ENCODE measurements at regions not wholly inside any gene's neighbourhood (a gene's known extent, or its start where the extent isn't known, plus 50 kb on each side); places are given as distances from the start of the nearest gene placed in this dataset.

GRCh38 chr2:196318517-196319377, 147.4 kb upstream of the STK17B start:
- Mint-ChIP-seq H3K4me1 (no peaks in the 10 kb centered on the region), H3K36me3 (no peaks in the 10 kb centered on the region), H3K27ac (no peak overlapping the region), H3K27me3 (ENCODE audit: low read depth in 2 of 2) (peaks cover 5 to 22% of the 10 kb centered on the region in 2 donors), H3K4me3 (no peak overlapping the region), H3K9me3 (no peaks in the 10 kb centered on the region)
- Histone ChIP-seq H3K27me3 (ENCODE audit: control insufficient read depth, insufficient read depth, low read length) (no peaks in the 10 kb centered on the region), H3K27ac (ENCODE audit: low read length) (no peak overlapping the region), H3K4me1 (ENCODE audit: control insufficient read depth, insufficient read depth, low read length) (no peaks in the 10 kb centered on the region), H3K36me3 (ENCODE audit: control insufficient read depth, insufficient read depth, low read length) (no peaks in the 10 kb centered on the region), H3K9me3 (ENCODE audit: control insufficient read depth, insufficient read depth, low read length) (no peaks in the 10 kb centered on the region), H3K4me3 (ENCODE audit: low read length) (no peak overlapping the region)
- 90% methylated on average over 24 of the region's 24 CpGs for WGBS (ENCODE audit: insufficient coverage)
- ATAC-seq (no peak), DNase-seq (no peak)
- TF ChIP-seq CTCF (IDR thresholded peaks at IDR 0.05): no peak
- intact Hi-C loops (cut with micrococcal nuclease): no loop called here

GRCh38 chr2:196322973-196323810, 151.8 kb upstream of the STK17B start:
- H3K36me3 Mint-ChIP-seq: no peaks in the 10 kb centered on the region
- Histone ChIP-seq H3K27ac (ENCODE audit: low read length) (no peak overlapping the region), H3K27me3 (ENCODE audit: control insufficient read depth, insufficient read depth, low read length) (no peaks in the 10 kb centered on the region), H3K4me3 (ENCODE audit: low read length) (no peak overlapping the region), H3K9me3 (ENCODE audit: control insufficient read depth, insufficient read depth, low read length) (no peaks in the 10 kb centered on the region), H3K36me3 (ENCODE audit: control insufficient read depth, insufficient read depth, low read length) (no peaks in the 10 kb centered on the region), H3K4me1 (ENCODE audit: control insufficient read depth, insufficient read depth, low read length) (no peaks in the 10 kb centered on the region)
- DNase-seq (no peak), ATAC-seq (no peak)
- no peak for TF ChIP-seq CTCF (IDR thresholded peaks at IDR 0.05)
- no peak overlapping the region for H3K27ac Mint-ChIP-seq
- WGBS (ENCODE audit: insufficient coverage): 100% methylated on average over 1 of the region's 4 CpGs
- no peaks in the 10 kb centered on the region for H3K9me3 Mint-ChIP-seq
- no peak overlapping the region for H3K4me3 Mint-ChIP-seq
- no peaks in the 10 kb centered on the region for H3K4me1 Mint-ChIP-seq
- peaks cover 7 to 20% of the 10 kb centered on the region in 2 donors for H3K27me3 Mint-ChIP-seq (ENCODE audit: low read depth in 2 of 2)
- intact Hi-C loops (cut with micrococcal nuclease): no loop called here

GRCh38 chr2:196324211-196324610, 152.8 kb upstream of the STK17B start:
- Mint-ChIP-seq H3K27me3 (ENCODE audit: low read depth in 2 of 2) (peaks cover 2 to 12% of the 10 kb centered on the region in 2 donors), H3K9me3 (no peaks in the 10 kb centered on the region)
- ATAC-seq: no peak

More at GRCh38 chr2:196324211-196324610, 152.8 kb upstream of the STK17B start:
- no peak for DNase-seq
- TF ChIP-seq CTCF (IDR thresholded peaks at IDR 0.05): no peak
- 64% methylated on average over 1 of the region's 2 CpGs for WGBS (ENCODE audit: insufficient coverage)
- Histone ChIP-seq H3K9me3 (ENCODE audit: control insufficient read depth, insufficient read depth, low read length) (no peaks in the 10 kb centered on the region), H3K27me3 (ENCODE audit: control insufficient read depth, insufficient read depth, low read length) (no peaks in the 10 kb centered on the region), H3K27ac (ENCODE audit: low read length) (no peak overlapping the region), H3K4me3 (ENCODE audit: low read length) (no peak overlapping the region), H3K4me1 (ENCODE audit: control insufficient read depth, insufficient read depth, low read length) (no peaks in the 10 kb centered on the region), H3K36me3 (ENCODE audit: control insufficient read depth, insufficient read depth, low read length) (no peaks in the 10 kb centered on the region)
- Mint-ChIP-seq H3K4me1 (no peaks in the 10 kb centered on the region), H3K27ac (no peak overlapping the region), H3K4me3 (no peak overlapping the region), H3K36me3 (no peaks in the 10 kb centered on the region)
- intact Hi-C loops (cut with micrococcal nuclease): no loop called here
